Thyroid gland (tissue), 4 donors: ENCODE measurements at regions not wholly inside any gene's neighbourhood (a gene's known extent, or its start where the extent isn't known, plus 50 kb on each side); places are given as distances from the start of the nearest gene placed in this dataset.

Experiments used
- DNase-seq, 2 donors: peaks; one replicate each; pipeline ENCODE4 v3.0.0-alpha.2; 2019
- H3K27ac ChIP-seq, 3 donors: fragments of 200-600 bp; sonication (generic); 1 replicate in 2 of 3; 2 replicates in 1 of 3; pipeline ENCODE4 v1.5.1; 2016 to 2019; ENCODE audit warnings: mild to moderate bottlenecking in 1 of 3, moderate library complexity in 1 of 3
- H3K27me3 ChIP-seq: fragments of 200-600 bp; sonication (generic); one replicate; pipeline ENCODE4 v1.5.1; 2019
- H3K36me3 ChIP-seq, 2 donors: fragments of 200-600 bp; sonication (generic); one replicate each; pipeline ENCODE4 v1.5.1; 2016 to 2019
- H3K4me1 ChIP-seq, 2 donors: fragments of 200-600 bp; sonication (generic); one replicate each; pipeline ENCODE4 v1.5.1; 2017 to 2019
- H3K4me3 ChIP-seq, 3 donors: fragments of 200-600 bp; sonication (generic); replicated peaks in 1 of 3; 1 replicate in 2 of 3; 2 replicates in 1 of 3; pipeline ENCODE4 v1.5.1; 2016; ENCODE audit warnings: mild to moderate bottlenecking in 1 of 3
- H3K9me3 ChIP-seq: fragments of 200-600 bp; sonication (generic); one replicate; pipeline ENCODE4 v1.5.1; 2017
- CTCF ChIP-seq, 6 experiments: fragments of 200-600 bp in 3 of 6; fragments of 450-650 bp in 3 of 6; sonication (generic) in 3 of 6; IDR thresholded peaks; one replicate each; pipeline ENCODE4 v1.5.1; 2016 to 2019; ENCODE audit warnings: antibody characterized with exemption in 6 of 6, mild to moderate bottlenecking in 2 of 6, inconsistent platforms in 1 of 6, moderate library complexity in 1 of 6
- POLR2A ChIP-seq, 2 donors: fragments of 450-650 bp; IDR thresholded peaks; one replicate each; pipeline ENCODE4 v1.6.1; 2017; ENCODE audit warnings: antibody characterized with exemption in 2 of 2, mild to moderate bottlenecking in 2 of 2, moderate library complexity in 1 of 2
- WGBS, 2 donors: methylation state at CpG; one replicate each; pipeline ENCODE4 v1.1.5; 2017; 5-methylcytosine and 5-hydroxymethylcytosine counted together
- intact Hi-C: fragments of 100-400 bp; cut with DNase I; formaldehyde crosslinking; loops from one replicate; pipeline ENCODE4 v1.15.1; 2023

- intact Hi-C loops, result no loop called here
- Histone ChIP-seq H3K27ac (no peak overlapping the region), H3K36me3 (no peaks in the 10 kb centered on the region), H3K9me3 (no peaks in the 10 kb centered on the region), H3K4me3 (no peak overlapping the region), H3K27me3 (no peaks in the 10 kb centered on the region), H3K4me1 (peaks cover 0 to 3% of the 10 kb centered on the region in 2 donors)
- 78 to 79% methylated on average over 4 of the region's 4 CpGs for WGBS, 2 donors
- no peak for DNase-seq
- TF ChIP-seq POLR2A (IDR thresholded peaks at IDR 0.05) (no peak), CTCF (IDR thresholded peaks at IDR 0.05) (no peak)
Measured at GRCh38 chr6:6881438-6882225, 226.1 kb upstream of the RREB1 start.

- Histone ChIP-seq H3K4me1 (peaks cover 0 to 3% of the 10 kb centered on the region in 2 donors), H3K9me3 (no peaks in the 10 kb centered on the region), H3K36me3 (no peaks in the 10 kb centered on the region), H3K4me3 (no peak overlapping the region), H3K27ac (no peak overlapping the region), H3K27me3 (no peaks in the 10 kb centered on the region)
- DNase-seq, result no peak
- intact Hi-C loops, result no loop called here
- 94 to 96% methylated on average over 2 of the region's 2 CpGs for WGBS, 2 donors
- TF ChIP-seq CTCF (IDR thresholded peaks at IDR 0.05), result no peak
- TF ChIP-seq POLR2A (IDR thresholded peaks at IDR 0.05), result no peak
Measured at GRCh38 chr6:6882592-6882991, 225.2 kb upstream of the RREB1 start.

GRCh38 chr6:6883011-6883410 lies 224.8 kb upstream of the RREB1 start:
- Histone ChIP-seq H3K4me1 (peaks cover 0 to 3% of the 10 kb centered on the region in 2 donors), H3K9me3 (no peaks in the 10 kb centered on the region), H3K36me3 (no peaks in the 10 kb centered on the region), H3K4me3 (no peak overlapping the region), H3K27me3 (no peaks in the 10 kb centered on the region), H3K27ac (no peak overlapping the region)
- WGBS, 2 donors, result 95 to 97% methylated on average over 6 of the region's 6 CpGs
- TF ChIP-seq CTCF (IDR thresholded peaks at IDR 0.05) (no peak), POLR2A (IDR thresholded peaks at IDR 0.05) (no peak)
- intact Hi-C loops, result no loop called here
- no peak for DNase-seq

- TF ChIP-seq CTCF (IDR thresholded peaks at IDR 0.05) (no peak), POLR2A (IDR thresholded peaks at IDR 0.05) (no peak)
- H3K4me3 ChIP-seq, result no peak overlapping the region
- DNase-seq, result no peak
- H3K27ac ChIP-seq, result no peak overlapping the region
- intact Hi-C loops, result no loop called here
- H3K27me3 ChIP-seq, result no peaks in the 10 kb centered on the region
- no peaks in the 10 kb centered on the region for H3K36me3 ChIP-seq
- H3K4me1 ChIP-seq, result peaks cover 0 to 3% of the 10 kb centered on the region in 2 donors
- WGBS, 2 donors, result 49 to 69% methylated on average over 2 of the region's 2 CpGs
- no peaks in the 10 kb centered on the region for H3K9me3 ChIP-seq
Measured at GRCh38 chr6:6884193-6884627, 223.6 kb upstream of the RREB1 start.

GRCh38 chr6:6884916-6885315 lies 222.8 kb upstream of the RREB1 start:
- Histone ChIP-seq H3K36me3 (no peaks in the 10 kb centered on the region), H3K27me3 (no peaks in the 10 kb centered on the region), H3K9me3 (no peaks in the 10 kb centered on the region), H3K4me1 (peaks cover 0 to 3% of the 10 kb centered on the region in 2 donors), H3K27ac (peak overlapping the region in 1 of 3 donors; percentile 50), H3K4me3 (no peak overlapping the region)
- intact Hi-C loops, result no loop called here
- DNase-seq, result no peak
- TF ChIP-seq POLR2A (IDR thresholded peaks at IDR 0.05) (no peak), CTCF (IDR thresholded peaks at IDR 0.05) (no peak)
- 94 to 95% methylated on average over 9 of the region's 9 CpGs for WGBS, 2 donors
